Chondrocyte (in vitro differentiated cells): ENCODE measurements at regions not wholly inside any gene's neighbourhood (a gene's known extent, or its start where the extent isn't known, plus 50 kb on each side); places are given as distances from the start of the nearest gene placed in this dataset.

ENCODE experiments used
- DNase-seq: peaks from one replicate; pipeline ENCODE4 v3.0.0; 2021; ENCODE audit warnings: mixed read lengths, low spot score
- H3K27ac Mint-ChIP-seq: one replicate; pipeline ENCODE4 v1.8.0; 2021; ENCODE audit warnings: mild to moderate bottlenecking, moderate library complexity, mixed read lengths; ENCODE audit not compliant: unreplicated experiment
- H3K27me3 Mint-ChIP-seq: 2 replicates; pipeline ENCODE4 v1.8.0; 2021; ENCODE audit warnings: low read depth, mixed read lengths
- H3K36me3 Mint-ChIP-seq: 2 replicates; pipeline ENCODE4 v1.8.0; 2021; ENCODE audit warnings: low read depth, mixed read lengths
- H3K4me1 Mint-ChIP-seq: 2 replicates; pipeline ENCODE4 v1.8.0; 2021; ENCODE audit warnings: low read depth, mild to moderate bottlenecking, mixed read lengths
- H3K4me3 Mint-ChIP-seq: one replicate; pipeline ENCODE4 v1.8.0; 2021; ENCODE audit warnings: mild to moderate bottlenecking, moderate library complexity, mixed read lengths; ENCODE audit not compliant: unreplicated experiment
- H3K9me3 Mint-ChIP-seq: 2 replicates; pipeline ENCODE4 v1.8.0; 2021; ENCODE audit warnings: low read depth, mixed read lengths
- TF ChIP-seq, protein P1 (sequence below): fragments of 200-600 bp; sonication (generic); IDR thresholded peaks from 2 replicates; pipeline ENCODE4 v1.5.0; 2021; ENCODE audit warnings: antibody characterized with exemption, mild to moderate bottlenecking, moderate library complexity

DNA sequence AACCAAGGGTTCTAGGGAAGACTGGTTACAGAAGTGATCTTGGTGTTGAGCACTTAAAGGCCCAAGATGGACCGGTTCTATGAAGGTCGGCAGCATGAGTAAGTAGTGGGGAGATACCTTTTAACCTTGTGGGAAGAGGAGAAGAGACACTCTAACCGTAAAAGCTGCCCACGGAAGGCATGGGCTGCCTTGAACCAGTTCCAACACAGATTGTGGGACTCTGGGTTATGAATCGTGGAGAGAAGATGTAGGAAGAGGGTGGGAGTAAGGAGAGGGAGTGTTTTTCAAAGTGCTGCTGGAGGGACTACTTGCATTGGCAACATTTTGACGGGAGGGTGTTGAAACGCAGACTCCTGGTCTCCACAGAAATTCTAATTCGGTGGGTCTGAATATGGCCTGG, 67.1 kb downstream of the CRYGS start:
- no peak overlapping the region for H3K27ac Mint-ChIP-seq
- no peak overlapping the region for H3K4me3 Mint-ChIP-seq
- H3K4me1 Mint-ChIP-seq = no peaks in the 10 kb centered on the region
- H3K9me3 Mint-ChIP-seq = no peaks in the 10 kb centered on the region
- H3K27me3 Mint-ChIP-seq = peaks cover 26% of the 10 kb centered on the region
- TF ChIP-seq, protein P1, sequence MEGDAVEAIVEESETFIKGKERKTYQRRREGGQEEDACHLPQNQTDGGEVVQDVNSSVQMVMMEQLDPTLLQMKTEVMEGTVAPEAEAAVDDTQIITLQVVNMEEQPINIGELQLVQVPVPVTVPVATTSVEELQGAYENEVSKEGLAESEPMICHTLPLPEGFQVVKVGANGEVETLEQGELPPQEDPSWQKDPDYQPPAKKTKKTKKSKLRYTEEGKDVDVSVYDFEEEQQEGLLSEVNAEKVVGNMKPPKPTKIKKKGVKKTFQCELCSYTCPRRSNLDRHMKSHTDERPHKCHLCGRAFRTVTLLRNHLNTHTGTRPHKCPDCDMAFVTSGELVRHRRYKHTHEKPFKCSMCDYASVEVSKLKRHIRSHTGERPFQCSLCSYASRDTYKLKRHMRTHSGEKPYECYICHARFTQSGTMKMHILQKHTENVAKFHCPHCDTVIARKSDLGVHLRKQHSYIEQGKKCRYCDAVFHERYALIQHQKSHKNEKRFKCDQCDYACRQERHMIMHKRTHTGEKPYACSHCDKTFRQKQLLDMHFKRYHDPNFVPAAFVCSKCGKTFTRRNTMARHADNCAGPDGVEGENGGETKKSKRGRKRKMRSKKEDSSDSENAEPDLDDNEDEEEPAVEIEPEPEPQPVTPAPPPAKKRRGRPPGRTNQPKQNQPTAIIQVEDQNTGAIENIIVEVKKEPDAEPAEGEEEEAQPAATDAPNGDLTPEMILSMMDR = no peak
- no peak for DNase-seq
- H3K36me3 Mint-ChIP-seq = no peaks in the 10 kb centered on the region

DNA sequence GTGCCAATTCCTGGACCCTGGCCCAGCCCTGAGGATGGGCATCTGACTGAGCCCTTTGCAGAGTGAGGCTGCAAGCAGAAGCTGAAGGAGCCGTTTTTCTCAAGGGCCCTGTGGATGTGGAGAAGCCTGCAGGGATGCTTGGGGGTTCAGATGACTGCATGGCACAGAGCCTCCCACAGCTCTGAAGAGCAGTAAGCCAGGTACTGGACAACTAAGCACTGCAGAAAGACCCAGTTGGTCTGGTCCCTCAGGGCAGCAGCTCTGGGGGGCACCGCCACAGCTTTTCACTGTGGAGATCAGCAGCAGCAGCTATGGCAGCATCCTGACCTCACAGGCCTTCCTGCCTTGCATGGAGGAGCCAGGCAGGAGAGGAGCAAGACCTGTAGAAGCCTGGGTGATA, 67.6 kb downstream of the CRYGS start:
- Mint-ChIP-seq H3K4me1 (no peaks in the 10 kb centered on the region), H3K4me3 (no peak overlapping the region), H3K27ac (no peak overlapping the region), H3K27me3 (peaks cover 26% of the 10 kb centered on the region), H3K9me3 (no peaks in the 10 kb centered on the region), H3K36me3 (no peaks in the 10 kb centered on the region)
- no peak for DNase-seq
- TF ChIP-seq, protein P1 = no peak

DNA sequence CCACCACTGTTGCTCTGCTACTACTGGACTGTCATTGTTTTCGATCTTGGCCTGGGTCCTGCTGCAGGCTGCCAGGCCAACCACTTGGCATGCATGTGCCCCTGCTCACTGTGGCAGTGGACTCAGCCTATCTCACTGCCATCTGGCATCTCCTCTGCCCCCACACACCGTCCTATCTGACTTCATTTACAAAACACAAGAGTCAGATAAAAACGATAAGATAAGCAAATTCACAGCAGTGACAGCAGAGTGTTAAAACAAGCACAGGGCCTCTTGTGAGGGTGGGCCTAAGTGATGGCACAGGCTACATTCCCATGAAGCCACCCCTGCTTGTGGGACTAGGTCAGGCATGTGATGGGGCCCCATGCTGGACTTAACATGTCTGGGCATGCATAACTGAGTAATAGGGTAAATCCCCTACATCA, 68.1 kb downstream of the CRYGS start:
- H3K36me3 Mint-ChIP-seq = no peaks in the 10 kb centered on the region
- H3K4me3 Mint-ChIP-seq = no peak overlapping the region
- no peaks in the 10 kb centered on the region for H3K9me3 Mint-ChIP-seq
- no peak overlapping the region for H3K27ac Mint-ChIP-seq
- H3K27me3 Mint-ChIP-seq = peaks cover 26% of the 10 kb centered on the region
- no peaks in the 10 kb centered on the region for H3K4me1 Mint-ChIP-seq
- no peak for DNase-seq
- TF ChIP-seq, protein P1 = no peak

DNA sequence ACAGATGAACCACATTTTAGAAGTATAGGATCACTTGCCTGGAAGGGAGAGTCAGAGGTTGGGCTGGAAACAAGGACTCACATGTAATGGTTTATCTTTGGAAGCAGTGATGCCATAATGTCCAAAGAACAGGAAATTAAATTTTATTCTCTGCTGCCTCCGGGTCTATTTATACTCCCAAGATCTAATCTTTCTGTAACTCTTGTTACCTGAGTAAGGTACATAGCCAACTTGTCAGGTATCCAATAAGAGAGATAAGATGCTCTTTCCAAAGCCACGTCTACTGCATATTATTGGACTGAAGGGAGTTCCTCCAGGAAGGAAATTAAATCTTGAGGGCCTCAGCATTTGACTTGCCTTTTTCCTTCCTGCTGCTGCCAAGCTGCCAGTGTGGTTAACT, 71.0 kb downstream of the CRYGS start:
- H3K4me3 Mint-ChIP-seq = no peak overlapping the region
- H3K36me3 Mint-ChIP-seq = no peaks in the 10 kb centered on the region
- no peaks in the 10 kb centered on the region for H3K4me1 Mint-ChIP-seq
- DNase-seq = no peak
- H3K27ac Mint-ChIP-seq = no peak overlapping the region
- TF ChIP-seq, protein P1 = no peak
- peaks cover 32% of the 10 kb centered on the region for H3K27me3 Mint-ChIP-seq
- no peaks in the 10 kb centered on the region for H3K9me3 Mint-ChIP-seq

DNA sequence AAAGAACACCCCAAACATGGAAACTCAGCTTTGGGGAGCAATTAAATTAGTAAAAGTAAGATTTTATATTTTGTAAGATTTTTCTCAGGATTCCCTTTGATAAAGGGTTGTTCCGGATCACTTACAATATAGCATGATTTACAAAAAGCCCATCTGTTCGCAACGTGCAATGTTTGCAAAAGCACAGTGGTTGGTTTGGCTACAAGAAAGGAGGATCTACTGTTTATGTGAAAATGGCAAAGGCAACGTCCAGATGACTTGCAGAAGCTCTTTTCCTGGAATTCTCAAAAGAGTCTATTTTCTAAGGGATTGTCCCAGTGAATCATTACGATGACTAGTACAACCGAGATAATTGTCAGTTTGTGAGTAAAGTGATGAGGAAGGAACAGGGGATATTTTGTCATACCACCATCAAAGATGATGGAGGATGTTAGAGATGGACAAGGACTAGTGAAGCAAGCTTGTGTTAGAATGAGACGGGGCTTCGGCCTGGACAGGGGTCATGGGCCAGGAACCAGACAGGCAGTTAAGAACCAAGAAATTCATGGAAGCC, 71.6 kb downstream of the CRYGS start:
- DNase-seq = no peak
- Mint-ChIP-seq H3K36me3 (no peaks in the 10 kb centered on the region), H3K27me3 (peaks cover 37% of the 10 kb centered on the region), H3K9me3 (no peaks in the 10 kb centered on the region), H3K27ac (no peak overlapping the region), H3K4me3 (no peak overlapping the region), H3K4me1 (no peaks in the 10 kb centered on the region)
- TF ChIP-seq, protein P1 = no peak
